BE2C (cell line): ENCODE measurements at regions not wholly inside any gene's neighbourhood (a gene's known extent, or its start where the extent isn't known, plus 50 kb on each side); places are given as distances from the start of the nearest gene placed in this dataset.

ENCODE experiments used
- DNase-seq: peaks from one replicate; pipeline ENCODE4 v3.0.0-alpha.2; 2020
- H3K27me3 ChIP-seq: fragments of 250-450 bp; sonication (Bioruptor Pico); 2 replicates; pipeline ENCODE4 v1.5.1; 2020; ENCODE audit warnings: mild to moderate bottlenecking
- H3K36me3 ChIP-seq: fragments of 250-450 bp; sonication (Bioruptor Pico); 2 replicates; pipeline ENCODE4 v1.5.1; 2020; ENCODE audit warnings: mild to moderate bottlenecking
- H3K4me1 ChIP-seq: fragments of 250-450 bp; sonication (Bioruptor Pico); 2 replicates; pipeline ENCODE4 v1.5.1; 2020
- H3K4me3 ChIP-seq: 2 replicates; pipeline ENCODE4 v1.5.1; 2011; ENCODE audit warnings: low read depth, low read length
- H3K9me3 ChIP-seq: fragments of 250-450 bp; sonication (Bioruptor Pico); 2 replicates; pipeline ENCODE4 v1.5.1; 2020
- TF ChIP-seq, protein P1 (sequence below): IDR thresholded peaks from 2 replicates; pipeline ENCODE4 v1.5.1; 2012; ENCODE audit warnings: mild to moderate bottlenecking, low read depth, low read length

DNA sequence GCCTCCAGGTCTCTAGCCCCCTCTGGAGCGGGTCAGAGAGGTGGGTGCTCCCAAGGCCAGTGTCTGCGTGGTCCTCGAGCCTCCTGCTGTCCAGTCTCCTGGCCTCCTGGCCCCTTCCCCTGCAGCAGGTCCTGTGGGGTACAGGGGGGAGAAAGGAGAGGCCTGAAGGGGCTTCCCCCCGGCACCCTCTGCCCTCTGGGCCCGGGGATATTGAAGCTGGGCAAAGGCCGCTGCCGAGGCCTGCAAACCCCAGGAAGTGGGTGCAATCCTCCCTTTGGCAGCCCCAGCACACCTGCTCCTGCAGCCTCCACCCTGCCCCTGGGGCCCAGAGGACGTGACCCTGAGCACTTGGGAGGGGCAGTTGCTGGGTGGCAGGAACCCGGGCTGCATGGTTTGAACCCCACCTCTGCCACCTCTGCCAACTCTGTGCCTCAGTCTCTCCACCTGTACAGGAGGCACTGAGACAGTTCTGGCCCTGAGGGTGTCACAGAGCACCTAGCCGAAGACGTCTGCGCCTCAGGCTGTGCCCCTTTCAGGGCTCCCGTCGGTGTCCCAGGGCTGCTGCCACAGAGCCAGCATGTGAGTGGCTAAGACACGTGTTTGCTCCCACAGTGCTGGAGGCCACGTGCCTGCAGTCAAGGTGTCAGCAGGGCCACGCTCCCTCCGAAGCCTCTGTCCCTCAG, 59.1 kb upstream of the INPP5A start:
- TF ChIP-seq, protein P1, sequence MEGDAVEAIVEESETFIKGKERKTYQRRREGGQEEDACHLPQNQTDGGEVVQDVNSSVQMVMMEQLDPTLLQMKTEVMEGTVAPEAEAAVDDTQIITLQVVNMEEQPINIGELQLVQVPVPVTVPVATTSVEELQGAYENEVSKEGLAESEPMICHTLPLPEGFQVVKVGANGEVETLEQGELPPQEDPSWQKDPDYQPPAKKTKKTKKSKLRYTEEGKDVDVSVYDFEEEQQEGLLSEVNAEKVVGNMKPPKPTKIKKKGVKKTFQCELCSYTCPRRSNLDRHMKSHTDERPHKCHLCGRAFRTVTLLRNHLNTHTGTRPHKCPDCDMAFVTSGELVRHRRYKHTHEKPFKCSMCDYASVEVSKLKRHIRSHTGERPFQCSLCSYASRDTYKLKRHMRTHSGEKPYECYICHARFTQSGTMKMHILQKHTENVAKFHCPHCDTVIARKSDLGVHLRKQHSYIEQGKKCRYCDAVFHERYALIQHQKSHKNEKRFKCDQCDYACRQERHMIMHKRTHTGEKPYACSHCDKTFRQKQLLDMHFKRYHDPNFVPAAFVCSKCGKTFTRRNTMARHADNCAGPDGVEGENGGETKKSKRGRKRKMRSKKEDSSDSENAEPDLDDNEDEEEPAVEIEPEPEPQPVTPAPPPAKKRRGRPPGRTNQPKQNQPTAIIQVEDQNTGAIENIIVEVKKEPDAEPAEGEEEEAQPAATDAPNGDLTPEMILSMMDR = no peak
- H3K4me3 ChIP-seq = no peak overlapping the region

DNA sequence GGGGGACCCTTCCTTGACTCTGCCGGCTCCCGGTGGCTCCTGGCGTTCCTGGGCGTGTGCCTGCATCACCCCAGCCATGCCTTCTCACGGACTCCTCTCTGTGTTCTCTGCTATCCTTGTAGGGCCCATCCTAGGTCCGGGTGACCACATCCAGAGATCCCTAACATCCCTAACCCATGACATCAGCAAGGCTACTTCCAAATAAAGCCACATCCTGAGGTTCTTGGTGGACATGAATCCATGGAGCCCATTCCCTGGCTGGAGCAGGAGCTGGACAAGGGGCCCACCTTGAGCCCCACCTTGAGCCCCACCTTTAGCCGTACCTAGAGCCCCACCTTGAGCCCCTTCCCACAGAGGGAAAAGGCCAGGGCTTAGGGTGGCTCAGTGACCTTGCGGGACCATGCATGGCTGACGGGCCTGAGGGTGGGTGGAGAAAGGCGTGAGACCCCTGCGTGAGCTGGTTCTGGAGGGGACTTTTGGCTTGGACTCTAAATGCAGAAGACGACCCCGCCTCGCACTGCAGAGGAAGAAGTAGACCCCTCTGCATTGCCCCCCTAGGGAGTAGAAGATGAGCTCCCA, 58.5 kb upstream of the INPP5A start:
- peaks cover 17% of the 10 kb centered on the region for H3K27me3 ChIP-seq
- H3K4me3 ChIP-seq = no peak overlapping the region
- no peaks in the 10 kb centered on the region for H3K4me1 ChIP-seq
- H3K9me3 ChIP-seq = no peaks in the 10 kb centered on the region
- TF ChIP-seq, protein P1 = no peak
- no peak for DNase-seq
- H3K36me3 ChIP-seq = no peaks in the 10 kb centered on the region

More for the DNA sequence above, 59.1 kb upstream of the INPP5A start:
- no peaks in the 10 kb centered on the region for H3K9me3 ChIP-seq
- peaks cover 17% of the 10 kb centered on the region for H3K27me3 ChIP-seq
- no peaks in the 10 kb centered on the region for H3K4me1 ChIP-seq
- DNase-seq = no peak
- H3K36me3 ChIP-seq = no peaks in the 10 kb centered on the region

DNA sequence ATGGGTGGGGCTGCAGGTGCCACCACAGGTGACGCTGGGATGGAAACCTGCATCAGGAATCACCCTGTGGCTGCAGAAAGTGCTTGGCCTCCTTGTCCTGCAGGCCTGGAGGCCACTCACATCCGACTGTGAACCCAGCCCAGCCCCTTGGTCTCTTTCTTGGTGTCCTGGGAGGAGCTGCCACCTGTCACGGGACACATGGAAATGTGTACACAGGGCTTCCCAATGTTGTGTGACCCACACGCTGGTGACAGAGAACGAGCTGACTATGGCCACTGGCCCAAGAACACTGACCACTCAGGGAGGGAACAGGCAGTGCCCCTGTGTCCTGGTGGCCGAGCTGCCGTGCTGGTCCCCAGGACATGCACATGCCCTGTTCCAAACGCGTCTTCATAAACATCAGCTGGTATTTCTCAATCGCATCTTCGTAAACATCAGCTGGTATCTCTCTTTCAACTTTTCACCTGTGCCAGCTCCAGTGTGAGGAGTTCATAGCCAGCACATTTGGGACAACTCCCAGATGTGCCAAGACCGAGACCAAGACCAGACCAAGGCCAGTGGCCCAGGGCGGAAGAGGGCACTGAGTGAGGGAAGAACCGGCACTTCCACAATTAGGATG, 57.9 kb upstream of the INPP5A start:
- peaks cover 17% of the 10 kb centered on the region for H3K27me3 ChIP-seq
- DNase-seq = no peak
- H3K36me3 ChIP-seq = no peaks in the 10 kb centered on the region
- H3K9me3 ChIP-seq = no peaks in the 10 kb centered on the region
- no peaks in the 10 kb centered on the region for H3K4me1 ChIP-seq
- no peak overlapping the region for H3K4me3 ChIP-seq
- TF ChIP-seq, protein P1 = no peak

DNA sequence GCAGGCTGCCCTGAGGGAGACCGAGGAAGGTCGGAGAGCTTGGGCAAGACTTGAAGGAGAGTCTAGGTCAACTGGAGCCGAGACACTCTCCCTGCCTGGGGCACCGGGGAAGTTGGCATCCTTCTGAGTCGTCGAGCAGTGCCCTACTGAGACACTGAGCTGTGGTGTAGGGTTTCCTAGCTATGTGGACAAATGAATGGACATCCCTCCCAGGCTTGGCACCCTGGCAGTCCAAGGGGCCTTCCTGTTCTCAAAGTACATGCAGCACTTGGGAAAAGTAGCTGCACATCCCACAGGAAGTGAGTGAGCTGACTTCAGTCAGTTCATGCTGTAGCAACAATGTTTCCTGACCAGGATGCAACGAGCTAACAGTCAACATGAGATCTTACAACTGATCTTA, 57.2 kb upstream of the INPP5A start:
- no peak overlapping the region for H3K4me3 ChIP-seq
- no peaks in the 10 kb centered on the region for H3K9me3 ChIP-seq
- no peaks in the 10 kb centered on the region for H3K36me3 ChIP-seq
- H3K4me1 ChIP-seq = no peaks in the 10 kb centered on the region
- DNase-seq = no peak
- TF ChIP-seq, protein P1 = no peak
- H3K27me3 ChIP-seq = peaks cover 17% of the 10 kb centered on the region

DNA sequence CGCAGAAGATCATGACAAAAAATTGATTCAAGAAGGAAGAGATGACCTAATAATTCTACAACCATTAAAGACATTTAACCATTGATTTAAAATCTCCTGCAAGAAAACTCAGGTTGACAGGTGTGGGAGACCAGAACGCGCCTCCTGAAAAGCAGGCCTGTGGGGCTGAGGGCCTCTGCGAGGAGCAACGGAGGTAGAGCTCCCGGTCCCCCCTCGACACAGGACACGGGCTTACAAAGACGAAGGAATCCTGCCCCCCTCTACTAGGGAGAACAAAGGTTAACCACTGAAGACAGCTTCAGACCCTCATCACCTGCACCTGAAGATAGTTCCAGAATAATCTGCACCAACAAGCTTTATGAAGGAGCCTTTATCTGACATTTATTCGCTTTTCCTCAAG, 55.9 kb upstream of the INPP5A start:
- no peaks in the 10 kb centered on the region for H3K36me3 ChIP-seq
- H3K4me3 ChIP-seq = no peak overlapping the region
- no peaks in the 10 kb centered on the region for H3K9me3 ChIP-seq
- TF ChIP-seq, protein P1 = no peak
- no peak for DNase-seq
- no peaks in the 10 kb centered on the region for H3K4me1 ChIP-seq
- H3K27me3 ChIP-seq = peaks cover 17% of the 10 kb centered on the region

DNA sequence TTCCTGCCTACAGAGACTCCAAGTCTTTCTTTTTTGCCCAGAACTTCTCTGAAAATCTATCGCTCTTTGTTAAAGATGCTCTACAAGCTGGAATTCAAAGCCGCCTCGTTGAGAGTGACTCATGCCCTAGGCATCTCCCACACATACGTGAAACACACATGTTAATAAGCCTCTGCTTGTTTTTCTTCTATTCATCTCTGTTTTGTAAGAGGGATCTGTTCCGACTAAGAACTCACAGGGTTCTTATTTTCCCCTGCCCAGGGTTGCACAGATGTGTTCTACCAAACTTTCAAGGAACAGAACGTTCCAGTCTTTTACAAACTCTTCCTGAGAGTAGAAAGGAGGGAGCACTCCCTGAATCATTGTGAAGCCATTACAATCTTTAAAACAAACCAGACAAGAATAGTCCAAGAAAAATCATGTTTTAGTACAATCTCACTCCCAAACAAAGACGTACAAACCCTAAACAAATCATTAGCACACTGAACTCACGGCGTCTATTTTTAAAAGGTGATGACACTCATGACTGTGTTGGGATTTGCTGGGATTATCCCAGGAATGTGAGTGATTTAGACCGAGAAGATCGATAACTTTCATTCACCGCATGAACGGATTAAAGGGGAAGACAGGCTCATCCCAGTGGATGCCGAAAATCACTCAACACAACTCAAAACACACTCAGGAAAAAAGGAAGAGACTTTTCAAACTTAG, 55.3 kb upstream of the INPP5A start:
- DNase-seq = no peak
- Histone ChIP-seq H3K4me1 (no peaks in the 10 kb centered on the region), H3K36me3 (no peaks in the 10 kb centered on the region), H3K27me3 (peaks cover 17% of the 10 kb centered on the region), H3K4me3 (no peak overlapping the region), H3K9me3 (no peaks in the 10 kb centered on the region)
- TF ChIP-seq, protein P1 = no peak
